CD4-positive, alpha-beta T cell treated with Interleukin-6 at 100 ng/mL for 8 hours (primary cell): ENCODE measurements at regions not wholly inside any gene's neighbourhood (a gene's known extent, or its start where the extent isn't known, plus 50 kb on each side); places are given as distances from the start of the nearest gene placed in this dataset.

ENCODE experiments used
- DNase-seq: peaks from one replicate; pipeline ENCODE4 v3.0.0-alpha.2; 2020; ENCODE audit warnings: mixed read lengths, low spot score

DNA sequence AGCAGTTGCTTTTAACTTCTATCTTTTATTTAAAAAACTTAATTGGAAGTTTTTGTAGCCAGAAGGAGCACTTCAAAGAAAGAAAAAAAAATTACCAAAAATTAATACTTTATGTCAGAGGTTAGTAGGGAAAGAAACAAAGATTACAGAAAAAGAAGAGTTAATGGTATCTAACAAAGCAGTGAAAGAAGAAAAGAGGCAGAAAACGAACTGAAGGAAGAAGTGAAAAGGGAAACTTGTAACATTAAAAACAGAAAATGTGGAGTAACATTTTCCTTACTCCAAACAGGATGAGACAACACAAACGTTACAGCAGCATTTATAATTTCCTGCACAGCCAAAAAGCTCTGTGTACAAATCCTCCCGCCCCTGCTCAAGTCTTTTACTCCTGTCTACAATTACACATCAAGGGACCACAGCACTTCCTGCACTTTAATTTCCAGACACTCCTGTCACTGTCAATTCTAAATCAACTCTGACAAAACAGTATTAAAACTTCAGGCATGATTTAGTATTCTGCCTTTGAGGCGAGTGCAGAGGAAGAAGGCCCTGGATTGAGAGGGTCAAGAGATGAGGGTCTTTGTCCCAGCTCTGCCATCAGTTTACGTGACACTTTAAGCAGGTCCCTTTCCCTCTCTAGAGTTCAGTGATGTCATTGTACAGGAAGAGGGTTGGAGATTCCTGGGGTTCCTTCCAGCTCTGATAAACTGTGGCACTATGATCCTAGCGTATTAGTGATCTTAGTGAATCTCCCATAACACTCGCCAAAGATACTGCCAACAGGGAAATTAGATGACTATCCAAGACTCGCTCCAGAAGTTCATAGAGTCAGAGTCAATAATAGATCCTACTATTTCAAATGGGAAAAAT is 53.2 kb upstream of the LSM14A start:
- peak; percentile 20 for DNase-seq

DNA sequence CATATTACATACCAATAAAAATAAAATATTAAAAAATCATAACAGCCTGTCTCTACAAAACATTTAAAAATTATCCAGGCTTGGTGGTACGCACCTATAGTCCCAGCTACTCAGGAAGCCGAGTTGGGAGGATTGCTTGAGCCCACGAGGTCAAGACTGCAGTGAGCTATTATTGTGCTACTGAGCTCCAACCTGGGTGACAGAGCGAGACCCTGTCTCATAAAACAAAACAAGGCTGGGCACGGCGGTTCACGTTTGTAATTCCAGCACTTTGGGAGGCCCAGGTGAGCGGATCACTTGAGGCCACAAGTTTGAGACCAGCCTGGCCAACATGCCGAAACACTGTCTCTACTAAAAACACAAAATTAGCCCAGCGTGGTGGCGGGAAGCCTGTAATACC is 52.2 kb upstream of the LSM14A start:
- DNase-seq, result no peak

DNA sequence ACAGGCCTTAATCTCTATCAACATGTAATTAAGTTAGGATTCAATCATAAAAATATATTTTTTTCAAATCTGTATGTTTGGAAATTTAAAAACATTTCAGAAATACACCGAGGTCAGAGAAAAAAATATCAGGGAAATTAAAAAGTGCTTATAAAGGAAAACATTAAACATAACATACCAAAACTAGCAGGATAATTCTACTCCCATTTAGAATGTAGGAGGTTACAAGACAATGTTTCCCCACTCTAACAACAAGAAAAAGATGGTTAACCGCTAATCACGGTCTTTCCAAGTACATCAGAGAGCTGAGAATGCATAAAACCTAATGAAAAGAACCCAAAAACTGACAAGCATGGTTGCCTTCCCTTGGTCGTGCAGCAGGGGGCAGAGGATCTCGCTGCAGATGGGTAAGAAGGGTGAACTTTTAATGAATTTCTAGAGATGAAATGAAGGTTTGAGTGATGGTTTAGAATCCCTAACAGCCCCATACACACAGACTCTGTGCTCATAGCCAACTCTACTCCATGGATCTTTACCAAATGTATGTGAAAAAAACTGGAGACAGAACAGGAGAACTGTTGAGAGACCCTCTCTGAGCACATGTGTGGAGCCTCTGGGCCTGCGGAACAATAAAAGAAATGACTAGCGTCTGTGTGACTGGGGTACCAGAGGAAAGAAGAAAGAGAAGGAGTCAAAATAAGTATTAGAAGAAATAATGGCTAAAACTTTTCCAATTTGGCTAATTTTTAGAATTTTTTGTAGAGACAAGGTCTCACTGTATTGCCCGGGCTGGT is 51.3 kb upstream of the LSM14A start:
- peak; percentile 45 for DNase-seq
